Hepatocyte (in vitro differentiated cells): ENCODE measurements at regions not wholly inside any gene's neighbourhood (a gene's known extent, or its start where the extent isn't known, plus 50 kb on each side); places are given as distances from the start of the nearest gene placed in this dataset.

Source experiments
- EZH2 ChIP-seq: fragments of 200-600 bp; sonication (generic); IDR thresholded peaks from 2 replicates; pipeline ENCODE4 v1.6.1; 2016; ENCODE audit warnings: antibody characterized with exemption, mild to moderate bottlenecking, borderline replicate concordance
- EZH2phosphoT487 ChIP-seq: fragments of 200-600 bp; sonication (generic); IDR thresholded peaks from one replicate; pipeline ENCODE4 v1.6.1; 2018; ENCODE audit warnings: antibody characterized with exemption, mild to moderate bottlenecking, low read depth, moderate library complexity; ENCODE audit not compliant: unreplicated experiment, severe bottlenecking
- TF ChIP-seq, protein P1 (sequence below): fragments of 200-600 bp; sonication (generic); IDR thresholded peaks from 2 replicates; pipeline ENCODE4 v1.5.1; 2016; ENCODE audit warnings: antibody characterized with exemption, mild to moderate bottlenecking; ENCODE audit not compliant: poor library complexity

DNA sequence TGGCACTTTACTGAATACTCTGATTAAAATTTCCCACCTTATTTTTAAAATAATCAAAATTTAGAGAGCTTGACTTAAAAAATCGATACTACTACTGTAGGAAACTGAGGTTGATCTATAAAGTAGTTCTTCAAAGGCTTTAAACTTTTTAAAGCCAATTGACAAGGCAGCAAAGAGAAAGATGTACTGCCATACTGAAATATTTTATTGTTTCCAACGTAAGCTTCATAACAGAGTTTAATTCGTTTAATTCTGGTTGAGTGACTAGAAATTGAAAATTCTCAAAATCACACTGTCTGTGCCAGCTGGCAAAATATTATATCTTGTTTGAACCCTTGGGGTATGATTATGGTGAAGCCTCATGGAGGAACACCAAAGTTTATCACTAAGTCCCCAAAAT is 207.6 kb downstream of the UNC5CL start:
- TF ChIP-seq, protein P1, sequence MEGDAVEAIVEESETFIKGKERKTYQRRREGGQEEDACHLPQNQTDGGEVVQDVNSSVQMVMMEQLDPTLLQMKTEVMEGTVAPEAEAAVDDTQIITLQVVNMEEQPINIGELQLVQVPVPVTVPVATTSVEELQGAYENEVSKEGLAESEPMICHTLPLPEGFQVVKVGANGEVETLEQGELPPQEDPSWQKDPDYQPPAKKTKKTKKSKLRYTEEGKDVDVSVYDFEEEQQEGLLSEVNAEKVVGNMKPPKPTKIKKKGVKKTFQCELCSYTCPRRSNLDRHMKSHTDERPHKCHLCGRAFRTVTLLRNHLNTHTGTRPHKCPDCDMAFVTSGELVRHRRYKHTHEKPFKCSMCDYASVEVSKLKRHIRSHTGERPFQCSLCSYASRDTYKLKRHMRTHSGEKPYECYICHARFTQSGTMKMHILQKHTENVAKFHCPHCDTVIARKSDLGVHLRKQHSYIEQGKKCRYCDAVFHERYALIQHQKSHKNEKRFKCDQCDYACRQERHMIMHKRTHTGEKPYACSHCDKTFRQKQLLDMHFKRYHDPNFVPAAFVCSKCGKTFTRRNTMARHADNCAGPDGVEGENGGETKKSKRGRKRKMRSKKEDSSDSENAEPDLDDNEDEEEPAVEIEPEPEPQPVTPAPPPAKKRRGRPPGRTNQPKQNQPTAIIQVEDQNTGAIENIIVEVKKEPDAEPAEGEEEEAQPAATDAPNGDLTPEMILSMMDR = no peak
- TF ChIP-seq EZH2 = no peak
- no peak for TF ChIP-seq EZH2phosphoT487
